ENCODE measurements at regions not wholly inside any gene's neighbourhood (a gene's known extent, or its start where the extent isn't known, plus 50 kb on each side); places are given as distances from the start of the nearest gene placed in this dataset.

GRCh38 chr17:63139356-63139755, 173.3 kb downstream of the TANC2 start:
- no peak for DNase-seq

GRCh38 chr17:63140255-63140654, 174.2 kb downstream of the TANC2 start:
- Histone ChIP-seq H3K4me1 (peaks cover 9% of the 10 kb centered on the region), H3K36me3 (no peaks in the 10 kb centered on the region), H3K9me3 (no peaks in the 10 kb centered on the region), H3K27me3 (ENCODE audit: low read depth) (no peaks in the 10 kb centered on the region), H3K27ac (no peak overlapping the region), H3K4me3 (no peak overlapping the region)
- no peak for TF ChIP-seq CTCF (IDR thresholded peaks at IDR 0.05)
- intact Hi-C loops (cut with DNase I): no loop called here
- ATAC-seq (peak; percentile 43 to 63), DNase-seq (no peak)

More at GRCh38 chr17:63139356-63139755, 173.3 kb downstream of the TANC2 start:
- no peak overlapping the region for H3K27ac ChIP-seq
- intact Hi-C loops (cut with DNase I): no loop called here
- peaks cover 9% of the 10 kb centered on the region for H3K4me1 ChIP-seq
- H3K27me3 ChIP-seq (ENCODE audit: low read depth): no peaks in the 10 kb centered on the region
- H3K4me3 ChIP-seq: no peak overlapping the region
- no peaks in the 10 kb centered on the region for H3K36me3 ChIP-seq
- no peak for TF ChIP-seq CTCF (IDR thresholded peaks at IDR 0.05)
- no peak for ATAC-seq
- H3K9me3 ChIP-seq: no peaks in the 10 kb centered on the region

- intact Hi-C loops (cut with DNase I): no loop called here
- Histone ChIP-seq H3K27me3 (ENCODE audit: low read depth) (no peaks in the 10 kb centered on the region), H3K4me1 (peaks cover 6% of the 10 kb centered on the region), H3K36me3 (no peaks in the 10 kb centered on the region), H3K9me3 (peaks cover 4% of the 10 kb centered on the region), H3K4me3 (no peak overlapping the region), H3K27ac (no peak overlapping the region)
- no peak for DNase-seq
- ATAC-seq: no peak
- TF ChIP-seq CTCF (IDR thresholded peaks at IDR 0.05): no peak
Measured at GRCh38 chr17:63142836-63143235, 176.8 kb downstream of the TANC2 start.

- ATAC-seq (no peak), DNase-seq (no peak)
- Histone ChIP-seq H3K27me3 (ENCODE audit: low read depth) (no peaks in the 10 kb centered on the region), H3K36me3 (no peaks in the 10 kb centered on the region), H3K9me3 (peaks cover 3% of the 10 kb centered on the region), H3K27ac (no peak overlapping the region), H3K4me3 (no peak overlapping the region), H3K4me1 (no peaks in the 10 kb centered on the region)
- intact Hi-C loops (cut with DNase I): no loop called here
- no peak for TF ChIP-seq CTCF (IDR thresholded peaks at IDR 0.05)
Measured at GRCh38 chr17:63150490-63150889, 184.5 kb downstream of the TANC2 start.

- Histone ChIP-seq H3K27me3 (ENCODE audit: low read depth) (no peaks in the 10 kb centered on the region), H3K4me1 (no peaks in the 10 kb centered on the region), H3K9me3 (no peaks in the 10 kb centered on the region), H3K36me3 (no peaks in the 10 kb centered on the region), H3K27ac (no peak overlapping the region), H3K4me3 (no peak overlapping the region)
- intact Hi-C loops (cut with DNase I): no loop called here
- DNase-seq (no peak), ATAC-seq (no peak)
- TF ChIP-seq CTCF (IDR thresholded peaks at IDR 0.05): no peak
Measured at GRCh38 chr17:63150994-63151464, 185.0 kb downstream of the TANC2 start.
